ENCODE measurements at regions not wholly inside any gene's neighbourhood (a gene's known extent, or its start where the extent isn't known, plus 50 kb on each side); places are given as distances from the start of the nearest gene placed in this dataset.
A peak's percentile ranks its signal among the peaks of the same experiment; 100 is the strongest.

DNA sequence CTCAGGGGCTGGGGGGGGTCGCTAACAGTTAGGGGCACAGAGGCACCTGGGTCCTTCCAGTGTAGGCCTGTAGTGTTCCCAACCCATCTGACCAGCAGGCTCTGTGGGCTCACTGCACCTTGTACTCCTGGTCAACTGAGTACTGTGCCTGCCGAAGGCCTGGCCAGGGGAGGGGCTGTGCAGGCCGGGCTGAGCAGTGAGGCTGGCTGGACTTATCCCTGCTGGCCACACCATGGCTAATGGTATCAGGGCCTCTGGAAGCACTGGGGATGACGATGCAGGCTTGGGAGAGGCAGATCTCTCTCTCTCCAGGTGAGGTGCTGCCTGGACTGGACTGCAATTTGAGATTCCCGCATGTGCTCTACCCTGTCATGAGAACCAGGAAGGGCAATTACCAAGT, 58.9 kb upstream of the SDK2 start:
- in situ Hi-C loops (cut with MboI; ENCODE audit: low pct_unique_long_range_greater_than_20kb, low sequenced_read_pairs, unreplicated experiment) = no loop called here
- no peak for DNase-seq (ENCODE audit: low spot score)
- TF ChIP-seq CTCF (IDR thresholded peaks at IDR 0.05; ENCODE audit: extremely low read depth, insufficient read depth, missing control alignments) = no peak

GRCh38 chr17:73703917-73704316, 59.7 kb upstream of the SDK2 start:
- in situ Hi-C loops (cut with MboI; ENCODE audit: low pct_unique_long_range_greater_than_20kb, low sequenced_read_pairs, unreplicated experiment) = no loop called here
- no peak for TF ChIP-seq CTCF (IDR thresholded peaks at IDR 0.05; ENCODE audit: extremely low read depth, insufficient read depth, missing control alignments)
- DNase-seq (ENCODE audit: low spot score) = no peak

- in situ Hi-C loops (cut with MboI; ENCODE audit: low pct_unique_long_range_greater_than_20kb, low sequenced_read_pairs, unreplicated experiment) = no loop called here
- no peak for DNase-seq (ENCODE audit: low spot score)
- TF ChIP-seq CTCF (IDR thresholded peaks at IDR 0.05; ENCODE audit: extremely low read depth, insufficient read depth, missing control alignments) = no peak
These were observed 61.3 kb upstream of the SDK2 start for GRCh38 chr17:73705594-73705993.

- DNase-seq (ENCODE audit: low spot score) = no peak
- in situ Hi-C loops (cut with MboI; ENCODE audit: low pct_unique_long_range_greater_than_20kb, low sequenced_read_pairs, unreplicated experiment) = no loop called here
- TF ChIP-seq CTCF (IDR thresholded peaks at IDR 0.05; ENCODE audit: extremely low read depth, insufficient read depth, missing control alignments) = no peak
These were observed 62.2 kb upstream of the SDK2 start for GRCh38 chr17:73706428-73706827.

DNA sequence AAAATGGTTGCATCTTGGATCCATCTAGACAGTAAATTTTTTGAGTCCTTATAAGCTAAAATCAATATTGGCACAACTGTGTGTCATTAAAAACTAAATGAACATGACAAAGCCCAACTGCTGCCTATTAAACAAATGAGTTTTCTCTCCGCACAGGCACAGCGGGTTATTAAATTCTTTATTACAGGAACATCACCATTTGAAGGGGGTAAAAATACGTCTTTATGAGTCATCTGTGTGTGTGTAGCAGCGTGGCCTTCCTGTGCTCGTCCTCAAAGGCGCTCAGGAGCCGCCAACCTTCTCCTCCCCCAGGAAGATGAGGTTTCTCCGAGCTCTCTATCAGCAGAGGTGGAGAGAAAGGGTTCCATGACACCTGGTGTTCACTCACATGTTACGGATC, 62.6 kb upstream of the SDK2 start:
- in situ Hi-C loops (cut with MboI; ENCODE audit: low pct_unique_long_range_greater_than_20kb, low sequenced_read_pairs, unreplicated experiment) = no loop called here
- DNase-seq (ENCODE audit: low spot score) = no peak

DNA sequence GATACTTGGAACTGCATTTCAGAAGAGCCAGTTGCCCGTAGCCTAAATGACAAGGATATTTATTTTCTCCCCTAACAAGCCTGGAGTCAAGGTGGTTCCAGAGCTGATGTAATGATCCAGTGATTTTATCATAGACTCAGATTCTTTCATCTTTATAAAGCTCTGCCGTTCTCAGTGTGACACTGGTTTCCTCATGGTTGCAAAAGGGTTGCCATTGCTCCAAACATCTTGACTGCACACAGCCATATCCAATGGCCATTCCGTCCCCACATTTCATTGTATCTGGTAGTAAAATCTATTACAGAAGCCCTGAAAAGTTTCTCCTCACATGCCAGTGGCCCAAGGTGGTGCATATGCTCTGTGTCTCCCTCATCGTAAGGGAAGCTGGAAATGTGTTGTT, 63.1 kb upstream of the SDK2 start:
- in situ Hi-C loops (cut with MboI; ENCODE audit: low pct_unique_long_range_greater_than_20kb, low sequenced_read_pairs, unreplicated experiment) = no loop called here
- DNase-seq (ENCODE audit: low spot score) = no peak
- no peak for TF ChIP-seq CTCF (IDR thresholded peaks at IDR 0.05; ENCODE audit: extremely low read depth, insufficient read depth, missing control alignments)

More for the DNA sequence above, 62.6 kb upstream of the SDK2 start:
- no peak for TF ChIP-seq CTCF (IDR thresholded peaks at IDR 0.05; ENCODE audit: extremely low read depth, insufficient read depth, missing control alignments)

DNA sequence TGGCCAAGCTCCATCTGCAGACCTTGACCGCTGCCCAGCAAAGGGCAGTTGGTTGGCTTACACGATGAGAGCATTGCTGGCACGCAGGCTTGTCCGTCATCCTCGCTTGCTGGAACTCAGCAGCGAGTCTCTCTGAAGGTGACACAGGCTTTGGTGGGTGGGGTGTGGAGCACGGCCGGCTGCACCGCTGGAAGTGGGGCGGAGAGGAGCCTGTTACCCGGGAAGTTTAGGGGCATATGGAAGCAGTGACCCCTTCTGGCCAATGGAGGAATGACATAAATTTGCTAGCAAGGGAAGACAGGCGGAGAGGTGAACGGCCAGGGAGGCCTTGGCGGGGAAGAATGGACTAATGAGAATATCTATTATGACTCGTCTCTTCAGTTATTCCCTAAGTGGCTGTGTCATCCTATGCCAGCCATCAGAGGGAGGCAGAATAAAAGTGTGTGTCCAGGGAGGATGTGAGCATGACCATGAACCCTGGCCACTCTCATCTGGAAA, 65.9 kb upstream of the SDK2 start:
- in situ Hi-C loops (cut with MboI; ENCODE audit: low pct_unique_long_range_greater_than_20kb, low sequenced_read_pairs, unreplicated experiment) = loop anchor here (10.0 kb wide), 1 partner anchor 285 kb away; no protein-coding TSS in a partner anchor
- peak; percentile 72 for DNase-seq (ENCODE audit: low spot score)
- peak; percentile 74 for TF ChIP-seq CTCF (IDR thresholded peaks at IDR 0.05; ENCODE audit: extremely low read depth, insufficient read depth, missing control alignments)

All from GM13977 (cell line).